NCI-H2171 (cell line): ENCODE measurements at regions not wholly inside any gene's neighbourhood (a gene's known extent, or its start where the extent isn't known, plus 50 kb on each side); places are given as distances from the start of the nearest gene placed in this dataset.

Experiments used
- DNase-seq: peaks from one replicate; lab custom pipeline; 2025; lab: John Stamatoyannopoulos, UW

DNA sequence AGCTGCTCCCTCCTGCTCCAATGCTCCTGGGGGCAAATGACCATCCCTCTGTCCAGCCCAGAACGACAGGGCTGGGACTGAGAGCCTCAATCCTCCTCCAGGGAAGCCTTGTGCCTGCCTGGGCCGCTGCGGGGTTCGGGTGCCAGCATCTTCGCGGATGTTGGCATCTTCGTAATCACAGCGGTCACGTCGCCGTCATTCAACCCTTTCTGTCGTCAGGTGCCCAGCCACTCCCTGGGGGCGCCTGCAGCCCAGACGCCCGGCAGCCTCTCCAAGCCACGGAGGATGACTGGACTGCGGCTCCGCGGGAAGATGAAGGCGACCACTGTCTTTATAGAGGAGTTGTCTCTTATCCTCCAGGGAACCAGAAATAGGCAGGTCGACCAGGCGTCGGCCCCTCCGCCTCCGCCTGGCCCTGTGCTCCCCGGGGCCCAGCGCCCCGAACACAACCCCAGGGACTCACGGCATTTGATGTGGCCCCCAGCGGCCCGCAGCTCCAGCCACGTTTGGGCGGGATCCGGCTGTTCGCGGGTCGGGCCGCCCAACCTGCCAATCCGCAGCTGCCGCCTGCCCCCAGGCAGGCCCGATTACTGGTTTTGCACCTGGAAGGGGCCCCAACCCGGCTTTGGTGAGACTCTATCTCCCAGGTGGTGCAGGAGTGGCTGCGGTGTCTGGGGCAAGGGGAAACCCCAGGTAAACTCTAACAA is 113.9 kb downstream of the THNSL2 start:
- no peak for DNase-seq

DNA sequence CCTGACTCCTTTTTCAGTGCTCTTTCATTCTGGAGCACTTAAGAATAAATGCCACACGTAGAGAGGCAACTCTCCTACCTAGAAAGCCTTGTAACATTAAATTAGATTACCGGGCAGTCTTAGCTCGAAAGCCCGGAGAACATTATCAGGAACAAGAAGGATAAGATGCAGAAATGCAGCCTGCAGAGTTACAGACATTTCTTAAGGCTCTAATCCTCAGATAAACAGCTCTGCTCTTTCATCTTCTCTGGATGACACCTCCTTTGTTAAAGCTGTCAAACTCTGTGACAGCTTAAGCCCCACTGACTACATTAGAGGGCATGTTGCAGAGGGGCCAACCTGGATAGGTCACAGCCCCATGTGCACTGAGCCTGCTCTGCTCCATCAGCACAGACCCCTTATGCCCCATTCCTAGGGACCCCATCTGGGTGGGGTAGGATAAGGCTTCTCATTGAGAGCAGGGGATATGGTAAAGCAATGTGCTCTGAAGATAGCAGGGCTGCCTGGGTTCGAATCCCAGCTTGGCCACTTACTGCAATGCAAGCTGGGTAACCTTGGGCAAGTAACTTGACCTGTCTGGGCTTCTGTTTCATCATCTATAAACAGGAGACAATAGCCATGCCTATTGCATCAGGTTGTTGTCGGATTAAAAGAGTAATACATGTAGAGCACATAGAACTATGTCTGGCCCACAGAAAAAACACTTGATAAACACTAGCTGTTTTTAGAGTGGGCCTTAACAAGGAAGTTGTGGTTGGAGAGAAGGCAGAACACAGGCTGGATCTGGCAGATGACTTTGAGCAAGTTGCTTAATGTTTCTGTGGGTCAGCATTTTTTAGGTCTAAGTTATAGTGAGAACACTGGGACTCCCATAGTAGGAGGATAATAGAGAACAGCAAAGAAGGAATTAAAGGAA is 111.4 kb downstream of the THNSL2 start:
- no peak for DNase-seq

DNA sequence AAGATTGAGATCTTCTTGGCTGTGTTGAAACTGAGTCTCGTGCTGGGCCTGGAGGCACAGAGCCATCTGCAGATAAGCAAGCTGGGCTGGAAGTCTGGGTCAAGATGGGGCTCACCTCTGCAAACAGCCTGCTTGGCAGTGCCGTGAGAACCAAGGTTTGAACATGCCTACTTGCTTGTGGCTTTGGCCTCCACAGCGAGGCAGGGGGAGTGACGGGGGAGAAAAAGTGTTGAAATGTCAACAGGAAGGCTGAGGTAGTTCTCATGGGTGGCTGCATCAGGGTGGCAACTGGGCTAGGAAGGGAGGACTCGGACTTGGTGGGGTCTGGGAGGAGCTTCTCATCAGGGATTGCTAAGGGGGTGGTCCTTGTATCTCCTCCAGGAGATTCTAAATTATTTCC is 99.7 kb downstream of the THNSL2 start:
- DNase-seq = no peak

DNA sequence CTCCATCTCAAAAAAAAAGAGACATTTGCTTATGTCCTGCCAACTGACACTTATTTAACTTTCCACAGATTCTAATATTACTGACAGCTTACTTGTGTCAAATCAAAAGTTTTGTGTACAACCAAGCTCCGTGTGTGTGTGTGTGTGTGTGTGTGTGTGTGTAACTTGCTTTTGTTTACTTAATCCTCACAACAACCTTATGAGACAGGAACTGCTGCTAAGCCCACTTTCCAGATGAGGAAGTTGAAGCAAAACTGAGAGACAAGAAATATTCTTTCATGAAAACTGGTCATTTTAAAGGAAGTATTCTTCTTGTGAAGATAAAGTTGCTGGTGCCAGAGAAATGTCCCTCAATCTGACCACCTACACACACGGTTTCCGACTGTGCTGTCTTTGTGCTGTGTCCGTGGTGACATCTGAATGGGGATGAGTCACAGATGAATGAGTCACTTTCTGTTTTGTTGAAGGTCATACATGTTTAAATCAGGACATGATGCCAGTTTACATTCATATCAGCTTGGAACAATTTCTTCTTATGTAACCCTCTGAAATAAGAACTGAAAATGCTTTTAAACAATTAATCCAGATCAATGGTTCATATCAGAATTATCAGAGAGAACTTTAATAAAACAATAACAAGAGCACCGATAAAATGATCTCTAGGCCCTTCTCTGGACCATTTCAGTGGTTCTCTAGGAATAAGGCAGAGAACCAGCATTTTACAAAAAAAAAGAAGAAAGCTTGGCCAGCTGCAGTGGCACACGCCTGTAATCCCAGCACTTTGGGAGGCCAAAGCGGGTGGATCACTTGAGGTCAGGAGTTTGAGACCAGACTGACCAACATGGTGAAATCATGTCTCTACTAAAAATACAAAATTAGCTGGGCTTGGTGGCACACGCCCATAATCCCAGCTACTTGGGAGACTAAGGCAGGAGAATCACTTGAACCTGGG is 95.5 kb downstream of the THNSL2 start:
- DNase-seq = no peak

DNA sequence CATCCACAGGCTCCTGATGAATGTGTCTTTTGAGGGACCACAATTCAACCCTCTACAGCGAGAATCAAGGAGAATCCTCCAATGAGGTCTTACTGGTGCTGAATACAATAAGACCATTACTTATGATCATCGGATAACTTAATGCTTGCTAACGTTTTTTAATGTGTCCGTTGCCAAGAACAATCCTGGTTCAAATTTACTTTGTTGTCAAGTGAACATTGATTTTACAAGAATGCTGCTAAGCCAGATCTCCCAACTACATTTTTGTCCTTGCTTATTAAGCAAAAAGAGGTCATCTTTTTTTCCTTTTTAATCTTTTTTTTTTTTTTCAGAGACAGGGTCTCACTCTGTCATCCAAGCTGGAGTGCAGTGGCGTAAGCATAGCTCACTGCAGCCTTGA is 93.7 kb downstream of the THNSL2 start:
- no peak for DNase-seq

DNA sequence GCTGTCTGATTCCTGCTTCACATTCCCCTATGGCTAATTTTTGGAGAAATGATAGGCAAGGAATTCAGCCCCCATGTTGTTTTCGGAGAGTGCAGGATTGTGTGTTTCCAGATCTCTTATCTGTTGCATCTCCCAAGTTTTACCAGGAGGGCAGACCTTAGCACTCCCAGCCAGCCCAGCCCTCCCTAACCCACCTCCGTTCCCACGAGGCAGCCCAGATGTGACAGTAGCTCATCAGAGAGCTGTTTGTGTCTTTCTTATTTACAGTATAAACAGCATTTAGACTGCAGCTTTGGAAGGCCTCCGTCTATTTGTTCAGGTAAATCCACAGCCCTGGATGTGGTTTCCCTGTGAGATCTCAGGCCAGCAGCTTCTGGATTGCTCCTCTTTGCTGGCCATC is 91.6 kb downstream of the THNSL2 start:
- peak; percentile 18 for DNase-seq

DNA sequence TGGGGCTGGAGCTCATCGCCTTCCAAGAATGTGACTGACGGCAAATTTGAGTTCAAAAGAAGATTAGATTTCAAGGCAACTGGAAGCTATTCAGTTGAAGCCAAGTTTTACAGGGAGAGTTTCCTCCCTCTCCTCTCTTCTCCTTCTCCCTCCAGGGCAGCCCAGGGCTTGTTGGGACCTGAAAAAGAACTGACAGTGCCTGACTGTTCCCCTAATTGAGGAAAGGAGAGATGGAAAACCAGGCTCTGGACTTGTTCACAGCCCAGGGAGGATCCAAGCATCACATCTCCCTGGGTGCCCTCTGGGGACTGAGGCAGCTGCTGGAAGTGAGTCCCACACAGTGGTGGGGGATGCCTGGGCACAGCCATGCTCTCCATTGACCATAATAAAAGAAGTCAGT is 88.1 kb downstream of the THNSL2 start:
- DNase-seq = peak; percentile 66

DNA sequence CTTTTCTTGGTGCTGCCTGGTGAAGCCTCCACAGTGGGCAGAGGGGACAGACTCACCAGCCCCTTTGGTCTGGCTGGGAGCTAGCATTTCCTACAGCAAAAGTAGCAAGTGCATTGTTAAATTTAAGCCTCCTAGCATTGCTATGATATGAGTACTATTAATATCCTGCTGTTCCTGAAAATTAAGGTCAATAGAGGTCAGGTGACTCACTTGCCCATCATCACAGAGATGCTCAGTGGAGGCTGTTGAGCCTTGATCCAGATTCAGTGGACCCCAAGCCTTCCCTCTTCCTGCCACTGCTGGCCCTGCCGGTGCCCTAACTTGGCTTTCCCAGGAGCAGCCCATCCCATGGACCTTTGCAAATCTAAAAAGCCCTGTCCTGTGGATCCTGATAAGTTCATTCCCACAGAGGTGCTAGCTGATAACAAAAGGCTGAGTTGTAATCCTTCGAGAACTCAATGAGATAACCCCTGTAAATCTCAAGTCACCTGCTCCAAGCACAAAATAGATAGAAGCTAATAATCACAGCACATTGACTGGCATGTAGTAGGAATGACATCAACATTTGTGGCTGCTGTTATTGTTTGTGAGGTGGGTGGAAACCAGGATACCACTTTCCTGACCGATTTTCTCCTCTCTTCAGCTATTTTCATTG is 84.4 kb downstream of the THNSL2 start:
- no peak for DNase-seq

DNA sequence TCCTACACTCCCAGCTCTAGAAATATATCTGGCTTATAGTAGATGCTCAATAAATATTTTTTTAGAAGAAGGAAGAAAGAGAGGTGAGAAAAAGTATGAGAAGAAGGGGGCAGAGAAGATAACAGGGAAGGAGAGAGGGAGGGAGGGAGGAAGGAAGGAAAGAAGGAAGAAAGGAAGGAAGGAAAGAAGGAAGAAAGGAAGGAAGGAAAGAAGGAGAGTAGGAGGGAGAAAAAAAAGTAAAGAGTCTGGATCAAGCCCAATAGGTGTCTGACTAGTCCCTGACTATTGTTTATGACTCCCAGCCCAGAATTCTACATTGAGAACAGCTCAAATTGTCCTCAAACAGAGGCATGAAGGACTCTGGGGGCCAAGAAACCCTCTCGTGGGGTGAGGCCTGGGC is 83.9 kb downstream of the THNSL2 start:
- no peak for DNase-seq

DNA sequence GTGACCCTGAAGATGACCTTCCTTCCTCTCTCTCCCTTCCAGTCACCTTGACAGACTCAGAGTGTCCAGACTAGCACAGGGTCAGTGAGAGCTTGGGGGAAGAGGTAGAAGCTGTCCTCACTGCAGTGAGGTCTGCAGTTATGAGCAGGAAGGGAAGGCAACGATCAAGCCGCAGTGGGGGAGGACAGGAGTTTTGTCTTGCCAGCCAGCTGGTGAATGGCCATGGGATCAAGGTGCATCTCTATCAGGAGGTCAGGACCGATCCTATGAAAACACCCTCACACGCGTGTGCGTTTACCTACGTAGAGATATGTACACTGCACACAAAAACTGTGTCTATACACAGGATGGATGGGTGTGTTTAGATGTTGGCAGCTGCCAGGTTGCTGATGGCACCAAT is 83.2 kb downstream of the THNSL2 start:
- no peak for DNase-seq

DNA sequence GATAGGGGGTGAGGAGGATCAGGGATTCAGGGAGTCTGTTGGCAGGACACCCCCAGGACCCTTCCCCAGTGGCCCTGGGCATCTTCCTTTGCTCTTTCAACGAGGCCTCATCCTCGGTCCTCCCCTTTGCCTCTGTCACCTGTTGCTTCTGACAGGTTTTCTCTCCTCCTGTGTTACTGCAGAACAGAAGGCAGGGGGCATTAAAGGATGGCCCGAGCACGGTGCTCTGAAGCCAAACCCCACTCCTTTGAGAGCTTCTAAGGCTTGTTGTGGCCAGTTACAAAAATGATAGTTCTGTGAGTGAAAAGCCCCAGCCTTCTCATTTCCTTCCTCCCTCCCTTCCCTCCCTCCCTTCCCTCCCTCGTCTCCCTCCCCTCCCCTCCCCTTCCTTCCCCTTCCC is 82.5 kb downstream of the THNSL2 start:
- DNase-seq = no peak

DNA sequence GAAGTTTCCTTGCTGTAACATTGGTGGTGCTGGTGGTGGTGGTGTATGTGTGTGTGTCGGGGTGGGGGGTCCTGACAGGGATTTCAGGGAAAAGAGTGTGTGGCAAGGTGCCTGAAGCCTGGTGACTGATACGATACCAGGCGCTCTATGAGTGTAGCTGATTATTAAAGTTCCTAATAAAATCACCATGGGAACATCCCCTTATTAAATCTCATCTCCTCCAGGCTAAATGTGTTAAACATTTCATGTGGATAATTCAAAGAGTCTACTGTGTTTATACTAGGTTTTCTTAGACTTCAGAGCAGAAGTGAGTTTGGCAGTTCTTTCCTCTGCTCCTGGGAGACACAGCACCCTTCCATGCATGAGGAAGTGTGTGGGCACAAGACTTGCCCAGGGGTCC is 82.0 kb downstream of the THNSL2 start:
- no peak for DNase-seq

DNA sequence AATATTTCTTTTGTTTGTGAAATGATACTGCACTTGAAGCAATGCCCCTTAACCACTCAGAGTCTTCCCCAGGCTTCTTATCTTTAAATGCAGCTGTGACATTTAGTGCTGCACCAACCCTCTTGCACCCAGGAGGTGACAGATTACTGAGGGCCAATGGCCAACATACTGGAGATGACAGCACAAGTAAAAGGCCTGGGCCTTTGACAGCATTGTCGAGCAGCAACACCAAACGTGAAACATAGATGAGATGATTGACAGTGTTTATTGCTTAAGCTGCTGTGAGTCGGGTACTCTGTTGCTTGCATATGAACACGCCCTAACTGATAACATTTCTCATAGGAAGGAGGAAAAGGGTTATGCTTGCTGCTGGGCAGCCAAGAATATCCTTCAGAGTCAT is 80.3 kb downstream of the THNSL2 start:
- no peak for DNase-seq

DNA sequence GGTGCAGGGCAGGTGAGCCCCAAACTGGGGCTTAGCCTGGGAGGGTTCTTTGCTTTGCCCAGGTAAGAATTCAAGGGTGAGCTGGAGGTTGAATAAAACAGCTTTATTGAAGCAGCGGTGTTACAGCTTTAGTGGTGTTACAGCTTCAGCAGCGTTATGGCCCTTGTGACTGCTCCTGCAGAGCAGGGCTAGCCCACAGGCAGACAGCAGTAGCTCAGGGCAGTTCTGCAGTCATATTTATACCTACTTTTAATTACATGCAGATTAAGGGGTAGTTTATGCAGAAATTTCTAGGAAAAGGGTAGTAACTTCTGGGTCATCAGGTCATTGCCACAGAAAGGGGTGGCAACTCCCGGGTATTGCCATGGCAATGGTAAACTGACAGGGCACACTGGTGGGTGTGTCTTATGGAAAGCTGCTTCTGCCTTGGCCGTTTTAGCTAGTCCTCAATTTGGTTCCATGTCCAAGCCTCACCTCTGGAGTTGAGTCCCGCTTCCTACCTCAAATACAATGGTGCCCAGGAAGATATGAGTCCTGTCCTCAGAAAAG is 78.2 kb downstream of the THNSL2 start:
- no peak for DNase-seq

DNA sequence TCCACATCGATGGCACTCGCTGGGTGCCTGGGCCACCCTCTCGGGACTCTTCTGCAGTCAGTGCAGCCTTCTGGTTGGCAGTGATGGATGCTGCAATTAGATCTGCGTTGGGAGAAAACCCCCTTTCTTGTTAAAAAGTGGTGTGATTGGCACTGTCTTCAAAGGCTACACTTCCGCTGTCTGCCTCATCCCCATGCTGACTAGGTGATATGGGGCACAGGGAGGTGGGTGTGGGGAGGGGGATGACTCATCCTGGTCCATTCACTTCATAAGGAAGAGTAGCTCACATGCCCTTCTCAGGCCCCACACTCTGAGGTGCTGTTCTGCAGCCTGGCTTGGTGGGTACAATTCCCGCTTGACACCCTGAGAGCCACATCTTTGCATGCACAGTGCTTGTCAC is 77.4 kb downstream of the THNSL2 start:
- DNase-seq = no peak

DNA sequence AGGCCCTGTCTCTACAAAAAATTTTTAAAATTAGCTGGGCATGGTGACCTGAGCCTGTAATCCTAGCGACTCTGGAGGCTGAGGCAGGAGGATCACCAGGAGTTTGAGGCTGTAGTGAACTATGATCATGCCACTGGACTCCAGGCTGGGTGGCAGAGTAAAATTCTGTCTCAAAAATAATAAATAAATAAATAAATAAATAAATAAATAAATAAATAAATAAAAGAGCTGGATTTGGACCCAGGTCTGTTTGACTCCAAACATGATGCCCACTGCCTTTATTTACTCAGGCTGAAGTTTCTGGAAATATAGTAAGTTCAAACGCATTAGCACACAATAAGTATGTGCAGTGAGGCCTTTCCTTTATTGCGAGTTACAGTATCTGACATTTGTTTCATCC is 75.0 kb downstream of the THNSL2 start:
- DNase-seq = no peak

DNA sequence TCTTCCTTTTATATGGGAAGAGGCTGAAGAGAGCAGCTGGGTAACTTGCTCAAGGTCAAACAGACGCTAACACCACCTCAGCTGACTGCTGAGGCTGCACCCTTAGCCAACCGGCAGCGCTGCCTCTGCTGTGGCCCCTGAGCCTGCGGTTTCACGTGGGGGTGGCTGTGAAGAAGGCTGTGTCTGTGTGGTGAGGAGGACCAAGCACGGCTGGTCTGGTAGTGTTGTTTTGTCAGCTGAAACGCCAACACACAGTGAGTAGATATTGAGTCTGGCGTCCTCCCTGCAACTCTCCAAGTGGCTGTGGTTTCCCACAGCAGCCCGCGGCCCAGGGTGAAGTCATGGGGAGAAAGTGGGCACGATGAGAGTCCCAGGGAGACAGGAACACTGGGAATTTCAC is 69.6 kb downstream of the THNSL2 start:
- no peak for DNase-seq

DNA sequence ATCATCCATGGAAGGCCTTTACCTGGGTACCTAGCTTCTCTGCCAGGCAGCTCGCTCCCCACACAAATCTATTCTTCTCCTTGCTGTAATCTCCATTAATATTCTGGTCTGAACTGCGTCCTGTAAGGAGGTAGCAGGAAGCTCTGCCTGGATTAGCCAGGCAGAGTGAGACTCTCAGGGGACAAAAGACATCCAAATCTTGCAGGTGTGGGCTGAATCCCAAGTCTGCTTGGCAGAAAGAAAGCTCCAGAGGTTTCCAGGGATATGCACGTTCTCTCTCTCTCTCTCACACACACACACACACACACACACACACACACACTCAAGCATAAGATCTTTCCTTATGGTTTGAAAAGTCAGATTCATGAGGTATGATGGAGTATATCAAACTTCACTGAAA is 66.5 kb downstream of the THNSL2 start:
- DNase-seq = no peak
